GM18511 (cell line): ENCODE measurements at regions not wholly inside any gene's neighbourhood (a gene's known extent, or its start where the extent isn't known, plus 50 kb on each side); places are given as distances from the start of the nearest gene placed in this dataset.

Experiments used
- ATAC-seq: cut with Tn5 transposase; IDR thresholded peaks from one replicate; pipeline ENCODE4 v1.9.1; 2021; ENCODE audit warnings: mild to moderate bottlenecking, moderate library complexity; ENCODE audit not compliant: unreplicated experiment

DNA sequence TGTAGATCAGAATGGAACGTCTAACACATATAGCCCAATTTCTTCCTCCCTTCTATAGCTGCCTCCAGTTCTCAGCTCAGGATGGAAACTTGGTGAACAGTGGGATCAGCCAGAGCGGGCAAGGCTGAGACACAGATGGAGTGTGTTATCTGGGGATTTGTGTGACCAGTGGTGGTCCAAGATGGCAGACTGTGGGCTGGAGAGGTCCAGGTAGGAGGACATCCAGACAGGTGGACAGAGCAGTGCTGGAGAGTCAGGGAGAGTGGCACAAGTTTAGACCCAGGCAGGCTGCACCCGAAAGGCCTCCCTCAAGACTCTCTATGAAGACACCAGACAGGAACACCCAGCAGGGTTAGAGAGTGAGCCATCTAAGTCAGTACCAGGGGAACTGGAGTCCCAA lies 116.1 kb upstream of the CPSF6 start:
- ATAC-seq: no peak

- no peak for ATAC-seq
These were observed 115.3 kb upstream of the CPSF6 start for GRCh38 chr12:69123919-69124638.

- ATAC-seq: no peak
These were observed 110.4 kb upstream of the CPSF6 start for GRCh38 chr12:69129017-69129416.

DNA sequence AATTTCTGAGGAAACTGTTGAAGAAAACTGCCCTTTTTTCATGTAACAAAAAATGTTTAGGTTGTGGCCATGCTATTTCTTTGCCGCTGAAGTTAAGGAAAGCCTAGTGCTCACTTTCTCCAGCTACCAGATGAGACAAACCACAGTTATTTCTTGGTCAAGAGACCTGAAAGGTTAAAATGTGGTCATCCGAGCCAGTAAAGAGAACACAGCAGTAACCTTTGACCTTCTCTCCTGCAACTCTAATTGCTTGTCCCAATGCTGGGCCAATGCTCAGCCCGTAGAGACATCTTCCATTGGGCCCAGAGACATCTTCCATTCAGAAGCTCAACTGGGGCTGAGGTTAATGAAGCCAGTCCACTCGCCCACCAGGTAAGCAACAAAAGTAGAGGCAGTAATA lies 109.8 kb upstream of the CPSF6 start:
- no peak for ATAC-seq

GRCh38 chr12:69130064-69130463 lies 109.3 kb upstream of the CPSF6 start:
- ATAC-seq: no peak

- no peak for ATAC-seq
These were observed 108.3 kb upstream of the CPSF6 start for GRCh38 chr12:69131077-69131476.

DNA sequence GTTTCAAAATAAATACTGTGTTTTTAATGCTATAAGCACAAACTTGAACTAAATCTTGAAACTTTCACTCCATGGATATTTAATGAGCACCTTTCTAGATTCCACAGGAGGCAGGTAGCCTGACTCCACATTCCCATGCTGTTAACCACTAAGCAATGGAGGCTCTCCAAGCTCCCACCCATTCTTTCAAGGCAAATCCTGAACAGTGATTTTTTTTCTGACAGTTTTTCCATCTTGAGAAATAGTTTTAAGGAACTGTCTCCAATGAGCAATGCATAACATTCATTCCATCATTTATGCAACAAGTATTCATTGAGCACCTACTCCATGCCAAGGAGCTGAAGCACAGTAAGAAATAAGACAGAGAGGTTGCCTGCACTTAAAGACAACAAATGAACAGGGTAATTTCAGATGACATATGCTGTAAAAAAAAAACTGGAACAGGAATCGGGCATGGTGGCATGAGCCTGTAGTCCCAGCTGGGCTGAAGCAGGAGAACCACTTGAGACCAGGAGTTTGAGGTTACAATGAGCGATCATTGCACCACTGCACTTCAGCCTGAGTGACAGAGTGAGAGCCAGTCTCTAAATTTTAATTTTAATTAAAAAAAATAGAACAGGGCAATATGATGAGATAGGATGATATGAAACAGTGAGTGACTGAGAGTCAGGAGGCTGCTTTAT lies 102.3 kb upstream of the CPSF6 start:
- ATAC-seq: no peak

GRCh38 chr12:69141074-69141473 lies 98.3 kb upstream of the CPSF6 start:
- ATAC-seq: no peak

GRCh38 chr12:69149270-69149669 lies 90.1 kb upstream of the CPSF6 start:
- ATAC-seq: no peak

GRCh38 chr12:69150083-69150795 lies 89.1 kb upstream of the CPSF6 start:
- ATAC-seq: no peak

- ATAC-seq: no peak
These were observed 88.6 kb upstream of the CPSF6 start for GRCh38 chr12:69150796-69151127.

DNA sequence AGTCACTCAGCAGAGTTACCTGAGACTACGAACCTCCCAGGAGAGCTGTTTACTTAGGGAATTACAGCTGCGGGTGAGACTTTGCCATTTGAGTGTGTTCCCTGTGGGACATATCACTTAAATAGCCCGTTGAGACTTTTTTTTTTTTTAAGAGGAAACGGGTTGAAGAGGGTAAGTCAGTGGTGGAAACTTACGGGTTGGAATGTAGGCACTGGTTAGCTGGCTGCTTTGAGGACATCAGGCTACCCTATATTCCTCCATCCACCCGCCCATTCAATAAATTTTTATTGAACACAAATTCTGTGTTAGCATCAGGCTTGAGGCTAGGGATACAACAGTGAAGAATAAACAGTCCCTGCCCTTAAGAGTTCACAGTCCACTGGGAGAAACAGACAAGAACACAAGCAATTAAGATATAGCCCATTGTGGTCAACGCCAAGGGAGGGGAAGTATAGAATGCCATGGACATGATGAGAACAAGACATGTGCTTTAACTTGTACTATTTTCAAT lies 88.1 kb upstream of the CPSF6 start:
- no peak for ATAC-seq

- peak; percentile 42 for ATAC-seq
These were observed 84.6 kb upstream of the CPSF6 start for GRCh38 chr12:69154585-69155363.

- ATAC-seq: peak; percentile 96
These were observed 82.2 kb upstream of the CPSF6 start for GRCh38 chr12:69157023-69157655.

DNA sequence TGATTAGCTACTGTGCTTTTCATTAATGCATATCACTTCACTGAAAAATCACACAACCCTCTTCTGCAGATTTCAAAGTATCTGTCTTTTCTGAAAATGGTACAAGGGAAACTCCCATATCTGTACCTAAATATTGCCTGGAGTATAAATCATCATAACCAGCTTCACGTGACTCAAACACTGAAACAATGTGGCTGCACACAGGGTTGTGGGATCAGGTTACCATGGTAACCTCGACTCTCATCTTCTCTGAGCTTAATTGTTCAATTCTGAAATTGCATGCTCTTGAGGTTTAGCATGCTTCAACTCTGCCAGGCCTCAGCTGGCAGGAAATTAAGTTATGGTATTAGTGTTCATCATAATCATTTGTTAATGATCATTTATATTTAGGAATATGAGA lies 77.5 kb upstream of the CPSF6 start:
- peak; percentile 71 for ATAC-seq

- ATAC-seq: no peak
These were observed 75.5 kb upstream of the CPSF6 start for GRCh38 chr12:69163681-69164362.

DNA sequence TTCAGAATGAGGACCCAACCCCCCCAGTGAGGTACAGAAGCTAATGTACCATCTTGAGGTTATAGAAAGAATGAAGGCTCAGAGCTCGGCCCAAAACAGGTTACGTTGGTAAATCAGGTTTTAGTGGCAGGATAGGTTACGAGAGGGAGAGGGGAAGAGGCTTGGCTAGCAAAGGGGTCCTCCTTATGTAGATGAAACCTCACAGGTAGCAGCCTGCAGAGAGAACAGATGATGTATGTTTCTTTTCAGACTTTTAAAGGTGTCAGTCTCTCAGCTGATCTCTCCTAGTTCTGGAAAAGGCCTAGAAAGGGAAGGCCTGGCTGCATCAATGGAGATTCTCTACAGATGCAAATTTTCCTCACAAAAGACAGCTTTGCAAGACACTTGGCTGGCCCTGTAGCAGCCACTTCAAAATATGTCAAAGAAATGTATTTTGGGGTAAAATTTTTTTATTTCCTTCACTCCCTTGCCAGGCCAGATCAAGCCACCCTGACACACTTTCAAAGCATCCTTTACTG lies 71.7 kb upstream of the CPSF6 start:
- ATAC-seq: no peak

DNA sequence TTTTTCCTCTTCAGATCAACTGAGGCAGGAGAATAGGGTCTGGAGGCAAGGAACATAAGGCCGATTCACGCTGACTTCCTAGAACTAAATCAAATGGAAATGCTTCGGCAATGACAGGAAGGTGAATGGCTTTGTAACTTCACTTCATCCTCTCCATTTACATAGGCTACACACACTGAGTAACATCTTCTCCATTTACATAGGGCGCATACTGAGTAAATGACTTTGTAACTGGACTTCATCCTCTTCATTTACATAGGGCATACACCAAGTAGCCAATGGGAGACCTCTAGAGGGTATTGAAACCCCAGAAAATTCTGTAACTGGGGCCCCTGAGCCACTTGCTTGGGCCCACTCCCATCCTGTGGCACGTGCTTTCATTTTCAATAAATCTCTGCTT lies 71.0 kb upstream of the CPSF6 start:
- no peak for ATAC-seq

DNA sequence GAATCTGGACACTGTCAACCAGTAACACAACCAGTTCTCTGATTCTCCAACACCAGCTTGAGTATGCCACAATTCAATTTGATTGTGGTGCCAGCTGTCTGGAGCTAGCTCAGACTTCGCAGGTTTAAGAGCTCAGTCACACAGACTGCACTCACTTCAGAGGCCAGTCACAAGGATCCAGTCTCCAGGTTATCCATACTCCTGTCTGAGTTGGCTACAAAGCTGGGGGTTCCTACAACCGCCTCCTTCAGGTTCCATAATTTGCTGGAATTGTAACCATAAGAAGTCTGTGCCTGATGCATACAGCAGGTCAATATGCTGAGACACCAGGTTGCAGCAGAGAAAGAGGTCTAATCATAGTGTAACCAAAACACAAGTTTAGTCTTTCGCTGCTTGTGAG lies 70.5 kb upstream of the CPSF6 start:
- ATAC-seq: no peak

DNA sequence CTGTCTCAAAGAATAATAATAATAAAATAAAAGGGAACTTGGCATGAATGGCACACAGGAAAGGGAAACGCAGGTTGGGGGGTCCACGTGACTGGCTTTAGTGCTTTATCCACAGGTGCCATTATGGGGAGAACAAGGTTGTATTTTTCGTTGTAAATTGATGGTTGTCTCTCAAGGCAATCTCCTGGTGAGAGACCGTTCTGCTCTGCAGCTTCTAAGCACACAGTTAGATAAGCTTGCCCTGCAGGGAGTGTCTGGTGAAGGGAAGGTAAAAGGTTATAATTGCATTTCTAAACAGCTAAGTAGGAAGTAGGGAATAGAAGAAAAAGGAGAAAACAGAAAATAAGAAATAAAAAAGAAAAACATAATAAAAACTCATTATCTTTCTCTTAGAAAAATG lies 69.1 kb upstream of the CPSF6 start:
- ATAC-seq: no peak
